Ishikawa (cell line): ENCODE measurements at regions not wholly inside any gene's neighbourhood (a gene's known extent, or its start where the extent isn't known, plus 50 kb on each side); places are given as distances from the start of the nearest gene placed in this dataset.

Experiments used
- CEBPB ChIP-seq: IDR thresholded peaks from 2 replicates; pipeline ENCODE4 v1.6.1; 2012
- CREB1 ChIP-seq: IDR thresholded peaks from 2 replicates; pipeline ENCODE4 v1.6.1; 2012; ENCODE audit warnings: low read depth
- EGR1 ChIP-seq: IDR thresholded peaks from 2 replicates; pipeline ENCODE4 v1.6.1; 2012
- EP300 ChIP-seq: IDR thresholded peaks from 2 replicates; pipeline ENCODE4 v1.6.1; 2012; ENCODE audit warnings: borderline replicate concordance
- FOXM1 ChIP-seq: IDR thresholded peaks from 2 replicates; pipeline ENCODE4 v1.6.1; 2012; ENCODE audit warnings: low read depth, borderline replicate concordance
- MAX ChIP-seq: IDR thresholded peaks from 2 replicates; pipeline ENCODE4 v1.6.1; 2012
- NFIC ChIP-seq: IDR thresholded peaks from 2 replicates; pipeline ENCODE4 v1.6.1; 2012
- RAD21 ChIP-seq: IDR thresholded peaks from 2 replicates; pipeline ENCODE4 v1.6.1; 2012; ENCODE audit warnings: low read depth
- REST ChIP-seq: IDR thresholded peaks from 2 replicates; pipeline ENCODE4 v1.6.1; 2012; ENCODE audit warnings: low read depth, mild to moderate bottlenecking
- TAF1 ChIP-seq: IDR thresholded peaks from 2 replicates; pipeline ENCODE4 v1.6.1; 2012; ENCODE audit warnings: low read depth, mild to moderate bottlenecking
- TCF12 ChIP-seq: IDR thresholded peaks from 2 replicates; pipeline ENCODE4 v1.6.1; 2012; ENCODE audit warnings: low read depth
- TEAD4 ChIP-seq: IDR thresholded peaks from 2 replicates; pipeline ENCODE4 v1.6.1; 2012
- YY1 ChIP-seq: IDR thresholded peaks from 2 replicates; pipeline ENCODE4 v1.6.1; 2012; ENCODE audit warnings: low read depth
- ZBTB7A ChIP-seq: IDR thresholded peaks from 2 replicates; pipeline ENCODE4 v1.6.1; 2012; ENCODE audit warnings: low read depth
- TF ChIP-seq, protein P1 (sequence below): IDR thresholded peaks from 2 replicates; pipeline ENCODE4 v1.6.1; 2012

DNA sequence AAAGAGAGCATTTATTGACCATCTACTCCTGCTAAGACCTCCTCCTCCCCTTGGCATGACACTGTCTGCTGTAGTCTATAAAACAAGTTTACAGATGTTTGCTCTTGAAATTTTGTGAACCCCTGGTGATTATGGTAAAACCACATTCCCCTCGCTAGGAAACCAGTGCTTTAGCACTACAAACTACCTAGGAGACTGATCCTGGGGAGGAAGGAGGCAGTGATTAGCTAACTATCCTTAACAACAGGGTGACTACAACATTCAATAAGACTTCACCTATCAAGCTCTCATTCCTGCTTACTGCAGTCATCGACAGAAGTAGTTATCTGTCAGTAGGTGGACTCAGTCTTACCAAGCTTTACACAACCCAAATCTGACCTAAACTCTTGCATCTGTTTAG, 371.3 kb downstream of the TUSC7 start:
- TF ChIP-seq YY1: no peak
- TF ChIP-seq MAX: no peak
- no peak for TF ChIP-seq REST
- no peak for TF ChIP-seq ZBTB7A
- no peak for TF ChIP-seq EP300
- TF ChIP-seq, protein P1, sequence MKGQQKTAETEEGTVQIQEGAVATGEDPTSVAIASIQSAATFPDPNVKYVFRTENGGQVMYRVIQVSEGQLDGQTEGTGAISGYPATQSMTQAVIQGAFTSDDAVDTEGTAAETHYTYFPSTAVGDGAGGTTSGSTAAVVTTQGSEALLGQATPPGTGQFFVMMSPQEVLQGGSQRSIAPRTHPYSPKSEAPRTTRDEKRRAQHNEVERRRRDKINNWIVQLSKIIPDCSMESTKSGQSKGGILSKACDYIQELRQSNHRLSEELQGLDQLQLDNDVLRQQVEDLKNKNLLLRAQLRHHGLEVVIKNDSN: no peak
- TF ChIP-seq TEAD4: no peak
- TF ChIP-seq CEBPB: no peak
- TF ChIP-seq RAD21: no peak
- no peak for TF ChIP-seq FOXM1
- TF ChIP-seq CREB1: no peak
- no peak for TF ChIP-seq EGR1
- no peak for TF ChIP-seq TCF12
- no peak for TF ChIP-seq NFIC
- TF ChIP-seq TAF1: no peak

DNA sequence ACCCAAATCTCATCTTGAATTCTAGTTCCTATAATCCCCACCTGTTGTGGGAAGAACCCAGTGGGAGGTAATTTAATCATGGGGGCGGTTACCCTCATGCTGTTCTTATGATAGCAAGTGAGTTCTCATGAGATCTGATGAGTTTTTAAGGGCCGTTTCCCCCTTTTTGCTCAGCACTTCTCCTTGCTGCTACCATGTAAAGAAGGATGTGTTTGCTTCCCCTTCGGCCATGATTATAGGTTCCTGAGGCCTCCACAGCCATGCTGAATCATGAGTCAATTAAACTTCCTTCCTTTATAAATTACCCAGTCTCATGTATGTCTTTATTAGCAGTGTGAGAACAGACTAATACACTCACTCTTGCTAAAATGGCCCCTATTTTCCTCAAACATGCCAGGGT, 374.7 kb downstream of the TUSC7 start:
- TF ChIP-seq NFIC: no peak

DNA sequence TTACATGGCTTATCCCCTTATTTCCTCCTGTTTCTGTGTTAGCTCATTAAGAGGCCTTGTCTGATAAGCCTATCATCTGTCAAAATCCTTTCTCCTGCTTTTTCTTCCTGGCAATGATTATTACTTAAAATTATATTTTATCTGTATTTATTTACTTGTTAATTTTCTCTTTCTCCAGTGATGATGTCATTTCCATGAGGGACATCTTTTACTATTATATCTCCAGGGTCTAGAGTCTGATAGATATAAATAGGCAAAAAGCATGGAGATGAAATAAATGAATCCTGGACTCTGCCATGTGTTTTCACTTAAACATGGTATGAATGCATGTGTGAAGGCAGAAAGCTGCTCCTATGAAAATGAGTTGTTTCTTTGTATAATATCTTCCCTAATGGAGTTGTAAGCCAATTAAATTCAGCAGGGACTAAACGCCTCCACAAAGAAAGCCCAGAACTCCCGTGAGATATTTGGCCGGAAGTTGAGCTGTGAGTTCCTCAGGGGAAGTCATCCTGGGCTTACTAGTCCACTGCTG, 375.2 kb downstream of the TUSC7 start:
- TF ChIP-seq MAX: no peak
- TF ChIP-seq TEAD4: no peak
- TF ChIP-seq TAF1: no peak

- TF ChIP-seq TCF12: no peak
- no peak for TF ChIP-seq EGR1
- TF ChIP-seq ZBTB7A: no peak
- TF ChIP-seq TEAD4: no peak
- TF ChIP-seq EP300: no peak
Measured at GRCh38 chr3:117091676-117092075, 382.1 kb downstream of the TUSC7 start.

DNA sequence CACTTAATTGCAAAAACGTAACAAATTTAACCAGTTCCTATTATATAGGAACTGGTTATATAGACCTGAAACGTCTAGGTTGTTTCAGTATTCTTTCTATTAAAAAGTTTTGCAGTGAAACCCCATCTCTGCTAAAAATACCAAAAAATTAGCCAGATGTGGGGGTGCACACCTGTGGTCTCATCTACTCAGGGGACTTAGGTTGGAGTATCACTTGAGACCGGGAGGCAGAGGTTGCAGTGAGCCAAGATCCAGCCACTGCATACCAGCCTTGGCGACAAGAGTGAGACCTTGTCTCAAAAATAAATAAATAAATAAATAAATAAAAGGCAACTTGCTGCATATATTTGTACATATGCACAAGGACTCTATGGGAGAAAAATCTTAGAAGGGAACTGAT, 387.0 kb downstream of the TUSC7 start:
- TF ChIP-seq MAX (no peak), CREB1 (no peak), NFIC (no peak), TAF1 (no peak), YY1 (no peak)

GRCh38 chr3:117097351-117097750, 387.8 kb downstream of the TUSC7 start:
- no peak for TF ChIP-seq FOXM1
- no peak for TF ChIP-seq EP300
- no peak for TF ChIP-seq NFIC
- no peak for TF ChIP-seq YY1
- TF ChIP-seq, protein P1: no peak
- no peak for TF ChIP-seq CEBPB
- TF ChIP-seq TAF1: no peak
- TF ChIP-seq TCF12: no peak
- TF ChIP-seq RAD21: no peak
- no peak for TF ChIP-seq TEAD4
- no peak for TF ChIP-seq EGR1
- no peak for TF ChIP-seq CREB1
- no peak for TF ChIP-seq REST
- TF ChIP-seq ZBTB7A: no peak
- TF ChIP-seq MAX: no peak

GRCh38 chr3:117101697-117102096, 392.1 kb downstream of the TUSC7 start:
- no peak for TF ChIP-seq FOXM1
- no peak for TF ChIP-seq REST
